ENCODE measurements at regions not wholly inside any gene's neighbourhood (a gene's known extent, or its start where the extent isn't known, plus 50 kb on each side); places are given as distances from the start of the nearest gene placed in this dataset.

DNA sequence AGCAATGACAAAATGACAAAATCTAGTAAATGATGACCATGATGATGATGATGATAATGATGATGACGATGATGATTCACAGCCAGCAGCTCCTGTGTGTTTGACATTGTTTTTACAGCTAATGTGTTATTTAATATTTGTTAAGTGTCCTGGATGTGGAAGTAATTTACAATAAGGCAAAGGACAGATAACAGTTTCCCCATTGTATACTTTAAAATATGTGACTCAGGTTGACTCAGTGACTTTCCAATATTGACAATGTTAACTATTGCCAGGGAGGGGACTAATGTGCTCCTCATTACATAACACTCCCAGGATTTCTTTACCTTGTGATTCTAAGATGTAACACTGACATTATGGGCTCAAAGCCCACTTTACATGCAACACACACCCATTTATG, 602.2 kb downstream of the FBXO15 start:
- H3K27me3 ChIP-seq (replicated peaks; ENCODE audit: insufficient read depth, low read depth, low read length, poor library complexity) = no peaks in the 10 kb centered on the region
- CTCF ChIA-PET = no interaction called here
- H3K9me3 ChIP-seq (ENCODE audit: low read depth, low read length, poor library complexity, severe bottlenecking) = peaks cover 8% of the 10 kb centered on the region
- intact Hi-C loops (cut with micrococcal nuclease; ENCODE audit: unreplicated experiment) = no loop called here
- no peaks in the 10 kb centered on the region for H3K4me1 ChIP-seq (ENCODE audit: insufficient read depth, low read length, poor library complexity, severe bottlenecking)
- no TSS peak for BruUV-seq (replicated peaks)
- no peak overlapping the region for H3K4me3 ChIP-seq (ENCODE audit: low read depth, low read length, poor library complexity, severe bottlenecking)
- POLR2A ChIA-PET (ENCODE audit: low non-redundant PET) = no interaction called here
- DNase-seq (ENCODE audit: low spot score) = no peak
- H3K27ac ChIP-seq (ENCODE audit: low read depth, low read length, poor library complexity, severe bottlenecking) = no peak overlapping the region
- no peak for TF ChIP-seq EZH2 (IDR thresholded peaks at IDR 0.05; ENCODE audit: borderline replicate concordance, low read depth, low read length, poor library complexity, severe bottlenecking)
- TF ChIP-seq, protein P1, sequence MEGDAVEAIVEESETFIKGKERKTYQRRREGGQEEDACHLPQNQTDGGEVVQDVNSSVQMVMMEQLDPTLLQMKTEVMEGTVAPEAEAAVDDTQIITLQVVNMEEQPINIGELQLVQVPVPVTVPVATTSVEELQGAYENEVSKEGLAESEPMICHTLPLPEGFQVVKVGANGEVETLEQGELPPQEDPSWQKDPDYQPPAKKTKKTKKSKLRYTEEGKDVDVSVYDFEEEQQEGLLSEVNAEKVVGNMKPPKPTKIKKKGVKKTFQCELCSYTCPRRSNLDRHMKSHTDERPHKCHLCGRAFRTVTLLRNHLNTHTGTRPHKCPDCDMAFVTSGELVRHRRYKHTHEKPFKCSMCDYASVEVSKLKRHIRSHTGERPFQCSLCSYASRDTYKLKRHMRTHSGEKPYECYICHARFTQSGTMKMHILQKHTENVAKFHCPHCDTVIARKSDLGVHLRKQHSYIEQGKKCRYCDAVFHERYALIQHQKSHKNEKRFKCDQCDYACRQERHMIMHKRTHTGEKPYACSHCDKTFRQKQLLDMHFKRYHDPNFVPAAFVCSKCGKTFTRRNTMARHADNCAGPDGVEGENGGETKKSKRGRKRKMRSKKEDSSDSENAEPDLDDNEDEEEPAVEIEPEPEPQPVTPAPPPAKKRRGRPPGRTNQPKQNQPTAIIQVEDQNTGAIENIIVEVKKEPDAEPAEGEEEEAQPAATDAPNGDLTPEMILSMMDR (conservative IDR thresholded peaks at IDR 0.05; ENCODE audit: low read depth, low read length) = no peak
- H3K36me3 ChIP-seq (ENCODE audit: insufficient read depth, low read length, poor library complexity, severe bottlenecking) = no peaks in the 10 kb centered on the region

DNA sequence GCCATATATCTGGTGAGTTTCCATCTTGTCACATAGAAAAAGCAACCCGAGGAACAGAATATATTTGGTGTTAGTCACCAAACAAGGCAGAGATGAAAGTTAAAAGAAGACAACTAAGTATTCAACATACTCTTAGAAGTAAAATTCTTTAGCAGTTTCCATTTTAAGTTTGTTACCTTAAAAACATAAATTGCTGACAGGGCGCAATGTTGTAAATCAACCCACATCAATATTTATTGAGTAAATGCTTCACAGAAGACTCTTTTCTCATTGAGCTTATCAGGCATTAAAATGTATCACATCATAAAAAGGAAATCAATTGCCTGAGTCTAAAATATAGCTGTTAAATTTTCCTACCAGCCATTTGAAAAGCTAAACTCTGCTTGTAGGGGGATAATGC, 603.0 kb downstream of the FBXO15 start:
- BruUV-seq (replicated peaks) = no TSS peak

DNA sequence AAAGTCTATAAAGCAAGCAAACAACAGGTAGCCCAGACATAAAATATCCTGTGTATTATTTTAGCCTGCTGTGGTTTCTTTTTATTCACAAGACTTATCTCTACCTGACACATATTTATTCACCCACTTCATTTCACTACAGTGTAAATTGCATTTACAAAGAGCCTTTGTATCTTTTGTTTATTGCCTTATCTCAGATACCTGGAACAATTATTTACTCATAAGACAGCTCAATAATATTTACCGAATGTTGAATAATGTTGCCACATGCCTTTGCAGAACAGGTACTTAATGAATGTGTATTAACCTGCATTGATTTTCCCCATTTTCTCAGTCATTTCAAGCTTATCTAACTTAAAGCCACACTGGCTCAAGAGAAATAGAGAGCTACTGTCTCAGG, 603.6 kb downstream of the FBXO15 start:
- TF ChIP-seq, protein P1 (conservative IDR thresholded peaks at IDR 0.05; ENCODE audit: low read depth, low read length) = no peak
- TF ChIP-seq EZH2 (IDR thresholded peaks at IDR 0.05; ENCODE audit: borderline replicate concordance, low read depth, low read length, poor library complexity, severe bottlenecking) = no peak
- peaks cover 8% of the 10 kb centered on the region for H3K9me3 ChIP-seq (ENCODE audit: low read depth, low read length, poor library complexity, severe bottlenecking)
- ChIA-PET POLR2A (ENCODE audit: low non-redundant PET) (interaction anchor here (0.7 kb wide), 1 partner anchor 305 kb away, joined by 4 read pairs; no protein-coding TSS in a partner anchor), CTCF (no interaction called here)
- no peak overlapping the region for H3K4me3 ChIP-seq (ENCODE audit: low read depth, low read length, poor library complexity, severe bottlenecking)
- H3K27ac ChIP-seq (ENCODE audit: low read depth, low read length, poor library complexity, severe bottlenecking) = no peak overlapping the region
- no peak for DNase-seq (ENCODE audit: low spot score)
- no peaks in the 10 kb centered on the region for H3K36me3 ChIP-seq (ENCODE audit: insufficient read depth, low read length, poor library complexity, severe bottlenecking)
- no peaks in the 10 kb centered on the region for H3K4me1 ChIP-seq (ENCODE audit: insufficient read depth, low read length, poor library complexity, severe bottlenecking)
- BruUV-seq (replicated peaks) = no TSS peak
- intact Hi-C loops (cut with micrococcal nuclease; ENCODE audit: unreplicated experiment) = no loop called here
- no peaks in the 10 kb centered on the region for H3K27me3 ChIP-seq (replicated peaks; ENCODE audit: insufficient read depth, low read depth, low read length, poor library complexity)

More for the DNA sequence above, 603.0 kb downstream of the FBXO15 start:
- POLR2A ChIA-PET (ENCODE audit: low non-redundant PET) = interaction anchor here (0.7 kb wide), 1 partner anchor 304 kb away, joined by 4 read pairs; no protein-coding TSS in a partner anchor
- Histone ChIP-seq H3K9me3 (ENCODE audit: low read depth, low read length, poor library complexity, severe bottlenecking) (peaks cover 8% of the 10 kb centered on the region), H3K27ac (ENCODE audit: low read depth, low read length, poor library complexity, severe bottlenecking) (no peak overlapping the region), H3K27me3 (replicated peaks; ENCODE audit: insufficient read depth, low read depth, low read length, poor library complexity) (no peaks in the 10 kb centered on the region), H3K36me3 (ENCODE audit: insufficient read depth, low read length, poor library complexity, severe bottlenecking) (no peaks in the 10 kb centered on the region), H3K4me1 (ENCODE audit: insufficient read depth, low read length, poor library complexity, severe bottlenecking) (no peaks in the 10 kb centered on the region), H3K4me3 (ENCODE audit: low read depth, low read length, poor library complexity, severe bottlenecking) (no peak overlapping the region)
- TF ChIP-seq, protein P1 (conservative IDR thresholded peaks at IDR 0.05; ENCODE audit: low read depth, low read length) = no peak
- no peak for TF ChIP-seq EZH2 (IDR thresholded peaks at IDR 0.05; ENCODE audit: borderline replicate concordance, low read depth, low read length, poor library complexity, severe bottlenecking)
- CTCF ChIA-PET = no interaction called here
- DNase-seq (ENCODE audit: low spot score) = no peak
- intact Hi-C loops (cut with micrococcal nuclease; ENCODE audit: unreplicated experiment) = no loop called here

Measured in A673 (cell line).